GM06990 (cell line): ENCODE measurements at regions not wholly inside any gene's neighbourhood (a gene's known extent, or its start where the extent isn't known, plus 50 kb on each side); places are given as distances from the start of the nearest gene placed in this dataset.

Experiments used
- DNase-seq: peaks from one replicate; pipeline ENCODE4 v3.0.0-alpha.2; 2011; ENCODE audit not compliant: insufficient read length; ENCODE audit errors: extremely low read depth
- H3K27me3 ChIP-seq: replicated peaks from 2 replicates; pipeline ENCODE4 v1.6.0; 2011; ENCODE audit warnings: low read length; ENCODE audit not compliant: control insufficient read depth, insufficient read depth
- H3K36me3 ChIP-seq: 2 replicates; pipeline ENCODE4 v1.5.1; 2011; ENCODE audit warnings: low read length; ENCODE audit not compliant: control insufficient read depth, insufficient read depth
- H3K4me3 ChIP-seq: replicated peaks from 2 replicates; pipeline ENCODE4 v1.5.1; 2011; ENCODE audit warnings: low read depth, mild to moderate bottlenecking, control low read depth, low read length
- CTCF ChIP-seq: IDR thresholded peaks from 2 replicates; pipeline ENCODE4 v1.5.1; 2011; ENCODE audit warnings: low read length, control low read depth, mild to moderate bottlenecking, inconsistent platforms; ENCODE audit not compliant: insufficient read depth, poor library complexity, severe bottlenecking

DNA sequence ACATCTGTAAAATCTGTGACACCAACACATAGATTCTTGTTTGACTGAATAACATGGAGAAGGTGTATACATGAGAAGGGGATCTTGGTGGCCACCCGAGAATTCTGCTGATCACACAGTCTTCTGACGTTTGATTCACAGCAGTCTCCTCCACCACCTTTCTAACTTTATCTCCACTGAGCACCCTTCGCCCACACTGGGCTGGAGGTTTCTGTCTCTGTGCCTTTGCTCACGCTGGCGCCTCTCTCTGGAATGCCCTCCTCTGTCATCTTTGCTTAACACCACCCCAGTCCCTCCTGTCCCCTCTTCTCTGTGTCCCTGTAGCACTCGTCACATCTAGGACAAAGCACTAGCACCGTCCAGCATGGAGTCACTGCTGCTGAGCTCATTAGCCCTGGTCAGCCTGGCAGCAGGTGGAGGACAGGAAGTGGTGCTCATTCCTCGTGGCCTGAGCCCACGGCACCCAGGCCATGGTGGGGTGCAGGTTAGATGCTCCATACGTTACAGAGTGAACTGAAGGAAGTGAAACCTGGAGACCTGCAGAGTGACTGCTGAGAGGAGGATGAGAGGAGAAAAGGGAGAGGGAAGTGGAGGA, 384.6 kb downstream of the UQCRFS1 start:
- TF ChIP-seq CTCF: no peak
- Histone ChIP-seq H3K36me3 (no peaks in the 10 kb centered on the region), H3K4me3 (no peak overlapping the region), H3K27me3 (no peaks in the 10 kb centered on the region)
- no peak for DNase-seq

- no peak for DNase-seq
- H3K27me3 ChIP-seq: no peaks in the 10 kb centered on the region
- no peak for TF ChIP-seq CTCF
- H3K36me3 ChIP-seq: no peaks in the 10 kb centered on the region
- no peak overlapping the region for H3K4me3 ChIP-seq
Measured at GRCh38 chr19:28827382-28827781, 385.6 kb downstream of the UQCRFS1 start.

GRCh38 chr19:28823338-28823961, 389.5 kb downstream of the UQCRFS1 start:
- H3K27me3 ChIP-seq: no peaks in the 10 kb centered on the region
- H3K4me3 ChIP-seq: no peak overlapping the region
- no peak for DNase-seq
- no peak for TF ChIP-seq CTCF
- no peaks in the 10 kb centered on the region for H3K36me3 ChIP-seq

GRCh38 chr19:28820289-28820688, 392.7 kb downstream of the UQCRFS1 start:
- no peak overlapping the region for H3K4me3 ChIP-seq
- peak; percentile 12 for TF ChIP-seq CTCF
- DNase-seq: no peak
- no peaks in the 10 kb centered on the region for H3K27me3 ChIP-seq
- H3K36me3 ChIP-seq: no peaks in the 10 kb centered on the region

DNA sequence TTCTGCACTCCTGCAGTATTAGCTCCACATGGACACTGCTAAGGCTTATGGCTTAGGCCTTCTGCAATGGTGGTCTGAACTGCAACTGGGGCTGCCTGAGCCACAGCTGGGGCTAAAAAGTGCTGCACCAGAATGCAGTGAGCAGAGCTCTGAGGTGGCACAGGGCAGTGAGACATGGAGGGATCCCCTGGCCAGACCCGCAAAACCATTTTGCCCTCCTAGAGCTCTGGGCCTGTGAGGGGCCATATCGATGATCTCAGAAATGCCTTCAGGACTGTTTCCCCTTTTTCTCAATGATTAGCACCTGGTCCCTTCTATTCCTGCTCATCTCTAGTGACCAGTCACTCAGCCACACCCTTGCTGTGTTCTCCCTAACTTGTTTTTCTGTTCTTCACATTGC, 397.7 kb downstream of the UQCRFS1 start:
- Histone ChIP-seq H3K27me3 (no peaks in the 10 kb centered on the region), H3K4me3 (no peak overlapping the region), H3K36me3 (no peaks in the 10 kb centered on the region)
- no peak for DNase-seq
- no peak for TF ChIP-seq CTCF

DNA sequence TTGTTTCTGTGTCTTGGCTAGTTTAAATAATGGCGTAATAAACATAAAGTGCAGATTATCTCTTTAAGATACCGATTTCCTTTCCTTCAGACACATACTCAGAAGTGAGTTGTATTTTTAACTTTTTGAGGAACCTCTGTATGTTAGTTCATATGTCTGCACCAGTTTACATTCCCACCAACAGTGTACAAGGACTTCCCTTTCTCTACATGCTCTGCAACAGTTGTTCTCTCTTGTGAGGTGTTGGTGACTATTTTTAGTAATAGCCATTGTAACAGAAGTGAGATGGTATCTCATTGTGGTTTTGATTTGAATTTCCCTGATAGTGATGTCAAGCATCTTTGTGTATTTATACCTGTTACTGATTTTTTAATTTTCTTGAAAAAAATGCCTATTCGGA, 418.6 kb downstream of the UQCRFS1 start:
- Histone ChIP-seq H3K36me3 (no peaks in the 10 kb centered on the region), H3K4me3 (no peak overlapping the region), H3K27me3 (no peaks in the 10 kb centered on the region)
- TF ChIP-seq CTCF: no peak
- DNase-seq: no peak
